ENCODE measurements at regions not wholly inside any gene's neighbourhood (a gene's known extent, or its start where the extent isn't known, plus 50 kb on each side); places are given as distances from the start of the nearest gene placed in this dataset.

GRCh38 chr2:120923426-120923825 lies 187.8 kb downstream of the GLI2 start:
- no peak overlapping the region for H3K4me2 ChIP-seq (ENCODE audit: insufficient read depth, low read length)
- no peaks in the 10 kb centered on the region for H4K20me1 ChIP-seq (ENCODE audit: insufficient read depth, low read length)
- no peaks in the 10 kb centered on the region for H3K27me3 ChIP-seq (ENCODE audit: insufficient read depth, low read length)
- peaks cover 21% of the 10 kb centered on the region for H3K4me1 ChIP-seq (ENCODE audit: insufficient read depth, low read length)
- H3K79me2 ChIP-seq (ENCODE audit: insufficient read depth, low read length): peaks cover 60% of the 10 kb centered on the region
- TF ChIP-seq, protein P1, sequence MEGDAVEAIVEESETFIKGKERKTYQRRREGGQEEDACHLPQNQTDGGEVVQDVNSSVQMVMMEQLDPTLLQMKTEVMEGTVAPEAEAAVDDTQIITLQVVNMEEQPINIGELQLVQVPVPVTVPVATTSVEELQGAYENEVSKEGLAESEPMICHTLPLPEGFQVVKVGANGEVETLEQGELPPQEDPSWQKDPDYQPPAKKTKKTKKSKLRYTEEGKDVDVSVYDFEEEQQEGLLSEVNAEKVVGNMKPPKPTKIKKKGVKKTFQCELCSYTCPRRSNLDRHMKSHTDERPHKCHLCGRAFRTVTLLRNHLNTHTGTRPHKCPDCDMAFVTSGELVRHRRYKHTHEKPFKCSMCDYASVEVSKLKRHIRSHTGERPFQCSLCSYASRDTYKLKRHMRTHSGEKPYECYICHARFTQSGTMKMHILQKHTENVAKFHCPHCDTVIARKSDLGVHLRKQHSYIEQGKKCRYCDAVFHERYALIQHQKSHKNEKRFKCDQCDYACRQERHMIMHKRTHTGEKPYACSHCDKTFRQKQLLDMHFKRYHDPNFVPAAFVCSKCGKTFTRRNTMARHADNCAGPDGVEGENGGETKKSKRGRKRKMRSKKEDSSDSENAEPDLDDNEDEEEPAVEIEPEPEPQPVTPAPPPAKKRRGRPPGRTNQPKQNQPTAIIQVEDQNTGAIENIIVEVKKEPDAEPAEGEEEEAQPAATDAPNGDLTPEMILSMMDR (IDR thresholded peaks at IDR 0.05; ENCODE audit: extremely low read depth, low read depth, low read length): no peak
- no peaks in the 10 kb centered on the region for H3K9me3 ChIP-seq (ENCODE audit: low read depth, low read length)
- DNase-seq (ENCODE audit: insufficient read length, low spot score, missing footprints): no peak
- no peak overlapping the region for H3K4me3 ChIP-seq (ENCODE audit: insufficient read depth, low read length)
- no peak overlapping the region for H3K27ac ChIP-seq (ENCODE audit: low read depth, low read length)
- H2AFZ ChIP-seq (ENCODE audit: low read length): no peak overlapping the region
- peaks cover 14% of the 10 kb centered on the region for H3K36me3 ChIP-seq (ENCODE audit: insufficient read depth, low read length)

DNA sequence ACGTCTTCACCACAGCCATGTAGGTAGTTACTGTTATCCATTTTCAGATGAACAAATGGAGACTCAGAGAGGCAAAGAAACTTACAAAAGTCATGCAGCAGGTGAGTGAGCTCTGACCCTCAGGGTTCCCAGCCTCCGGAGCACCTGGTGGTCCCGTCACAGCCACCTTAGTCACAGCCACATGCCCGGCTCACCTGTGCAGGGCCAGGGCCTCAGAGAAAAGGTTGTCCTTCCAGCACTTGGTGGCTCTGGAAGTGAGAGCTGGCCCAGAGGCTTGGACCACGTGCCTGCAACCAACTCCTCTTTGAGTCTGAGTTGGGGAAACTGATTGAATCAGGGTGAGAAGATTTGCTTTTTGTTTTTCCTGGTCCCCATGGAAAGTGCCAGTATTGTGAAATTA lies 189.3 kb downstream of the GLI2 start:
- Histone ChIP-seq H3K4me1 (ENCODE audit: insufficient read depth, low read length) (peaks cover 23% of the 10 kb centered on the region), H2AFZ (ENCODE audit: low read length) (no peak overlapping the region), H3K4me2 (ENCODE audit: insufficient read depth, low read length) (no peak overlapping the region), H3K27me3 (ENCODE audit: insufficient read depth, low read length) (no peaks in the 10 kb centered on the region), H3K27ac (ENCODE audit: low read depth, low read length) (no peak overlapping the region), H3K79me2 (ENCODE audit: insufficient read depth, low read length) (peaks cover 48% of the 10 kb centered on the region), H3K4me3 (ENCODE audit: insufficient read depth, low read length) (no peak overlapping the region), H4K20me1 (ENCODE audit: insufficient read depth, low read length) (no peaks in the 10 kb centered on the region), H3K9me3 (ENCODE audit: low read depth, low read length) (no peaks in the 10 kb centered on the region), H3K36me3 (ENCODE audit: insufficient read depth, low read length) (peaks cover 20% of the 10 kb centered on the region)
- peak; percentile 48 for DNase-seq (ENCODE audit: insufficient read length, low spot score, missing footprints)
- TF ChIP-seq, protein P1 (IDR thresholded peaks at IDR 0.05; ENCODE audit: extremely low read depth, low read depth, low read length): no peak

DNA sequence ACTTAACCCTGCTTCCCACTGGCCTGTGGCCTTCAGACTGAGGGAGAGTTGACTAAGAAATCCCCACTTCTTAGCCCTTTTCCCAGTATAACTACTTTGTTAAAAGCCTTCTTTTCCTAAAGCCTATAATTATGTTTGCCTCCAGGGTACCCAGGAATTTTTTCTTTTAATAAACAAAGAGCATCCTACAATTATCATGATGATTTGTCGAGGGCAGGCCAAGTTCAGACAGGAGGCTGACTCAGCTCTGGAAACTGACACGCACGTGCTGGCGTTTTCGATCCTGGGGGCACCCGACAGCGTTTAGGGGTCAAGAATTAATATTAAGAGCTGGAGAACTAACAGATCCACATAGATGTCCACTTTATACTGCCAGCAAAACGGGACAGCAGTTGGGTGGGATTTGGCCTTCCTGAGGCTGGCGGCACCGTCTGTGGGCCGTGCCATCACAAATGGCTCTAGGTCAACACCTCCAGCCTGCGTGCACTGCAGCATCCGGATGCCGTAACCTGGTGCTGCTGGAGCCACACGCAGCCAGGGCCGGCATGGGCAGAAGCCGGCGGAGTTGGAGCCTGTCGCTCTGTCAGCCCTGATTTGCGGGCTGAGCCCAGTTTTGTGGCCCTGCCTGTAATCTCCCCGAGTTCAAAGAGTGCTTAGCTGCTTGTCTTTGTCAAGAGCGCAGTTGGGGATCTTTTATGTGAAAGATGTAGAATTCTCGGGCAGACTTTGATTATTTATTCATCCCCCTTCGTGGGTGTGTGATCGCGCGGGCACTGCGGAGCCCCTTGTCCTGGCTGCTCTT lies 191.0 kb downstream of the GLI2 start:
- H3K27ac ChIP-seq (ENCODE audit: low read depth, low read length): peak overlapping the region; percentile 15
- no peak overlapping the region for H2AFZ ChIP-seq (ENCODE audit: low read length)
- no peak overlapping the region for H3K4me2 ChIP-seq (ENCODE audit: insufficient read depth, low read length)
- H3K9me3 ChIP-seq (ENCODE audit: low read depth, low read length): no peaks in the 10 kb centered on the region
- peaks cover 25% of the 10 kb centered on the region for H3K36me3 ChIP-seq (ENCODE audit: insufficient read depth, low read length)
- H3K27me3 ChIP-seq (ENCODE audit: insufficient read depth, low read length): no peaks in the 10 kb centered on the region
- no peak overlapping the region for H3K4me3 ChIP-seq (ENCODE audit: insufficient read depth, low read length)
- peaks cover 29% of the 10 kb centered on the region for H3K4me1 ChIP-seq (ENCODE audit: insufficient read depth, low read length)
- TF ChIP-seq, protein P1 (IDR thresholded peaks at IDR 0.05; ENCODE audit: extremely low read depth, low read depth, low read length): no peak
- DNase-seq (ENCODE audit: insufficient read length, low spot score, missing footprints): peak; percentile 83
- H3K79me2 ChIP-seq (ENCODE audit: insufficient read depth, low read length): peaks cover 49% of the 10 kb centered on the region
- H4K20me1 ChIP-seq (ENCODE audit: insufficient read depth, low read length): no peaks in the 10 kb centered on the region

DNA sequence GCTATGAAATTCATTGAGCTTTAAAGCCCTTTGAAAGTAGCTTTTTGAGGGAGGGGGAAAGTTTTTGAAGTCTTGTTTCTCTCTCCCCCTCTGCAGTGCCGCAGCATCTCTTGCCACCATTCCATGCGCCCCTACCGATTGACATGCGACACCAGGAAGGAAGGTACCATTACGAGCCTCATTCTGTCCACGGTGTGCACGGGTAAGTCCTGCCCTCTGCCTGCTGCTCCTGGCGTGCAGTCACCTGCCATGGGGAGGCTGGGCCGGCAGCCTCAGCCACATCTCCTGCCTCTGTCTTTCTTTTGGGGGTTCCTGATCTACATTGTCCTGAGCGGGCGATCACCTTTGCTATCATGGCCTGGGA lies 191.6 kb downstream of the GLI2 start:
- H4K20me1 ChIP-seq (ENCODE audit: insufficient read depth, low read length): no peaks in the 10 kb centered on the region
- H3K4me1 ChIP-seq (ENCODE audit: insufficient read depth, low read length): peaks cover 34% of the 10 kb centered on the region
- no peak for DNase-seq (ENCODE audit: insufficient read length, low spot score, missing footprints)
- H3K9me3 ChIP-seq (ENCODE audit: low read depth, low read length): no peaks in the 10 kb centered on the region
- no peaks in the 10 kb centered on the region for H3K27me3 ChIP-seq (ENCODE audit: insufficient read depth, low read length)
- H3K4me2 ChIP-seq (ENCODE audit: insufficient read depth, low read length): no peak overlapping the region
- no peak overlapping the region for H3K4me3 ChIP-seq (ENCODE audit: insufficient read depth, low read length)
- H3K36me3 ChIP-seq (ENCODE audit: insufficient read depth, low read length): peaks cover 25% of the 10 kb centered on the region
- H3K79me2 ChIP-seq (ENCODE audit: insufficient read depth, low read length): peaks cover 50% of the 10 kb centered on the region
- H3K27ac ChIP-seq (ENCODE audit: low read depth, low read length): peak overlapping the region; percentile 15
- H2AFZ ChIP-seq (ENCODE audit: low read length): no peak overlapping the region
- TF ChIP-seq, protein P1 (IDR thresholded peaks at IDR 0.05; ENCODE audit: extremely low read depth, low read depth, low read length): no peak

All from osteoblast (primary cell).